OCI-LY7 (cell line): ENCODE measurements at regions not wholly inside any gene's neighbourhood (a gene's known extent, or its start where the extent isn't known, plus 50 kb on each side); places are given as distances from the start of the nearest gene placed in this dataset.

Experiments used
- BruUV-seq: library from RNA; stranded (reverse); fragments of 400-500 nt; replicated peaks from 2 replicates; lab custom pipeline; 2021; lab: Mats Ljungman, UMichigan
- CTCF ChIA-PET: fragments of 300-600 bp; sonication (Branson Sonifier 250); formaldehyde crosslinking; loops from one replicate; lab custom pipeline; 2022; ENCODE audit warnings: antibody characterized with exemption; ENCODE audit not compliant: unreplicated experiment; lab: Charles Lee
- POLR2A ChIA-PET: fragments of 300-600 bp; sonication (Branson Sonifier 250); formaldehyde crosslinking; loops from one replicate; lab custom pipeline; 2022; ENCODE audit warnings: antibody characterized with exemption; lab: Charles Lee
- DNase-seq: peaks from one replicate; pipeline ENCODE4 v3.0.0-alpha.2; 2015; ENCODE audit warnings: low spot score
- H2AFZ ChIP-seq: fragments of 200-600 bp; sonication (generic), shearing (Covaris generic); 2 replicates; pipeline ENCODE4 v1.6.1; 2014; ENCODE audit warnings: mild to moderate bottlenecking, antibody characterized with exemption, low read length, moderate library complexity
- H3K27ac ChIP-seq: fragments of 200-600 bp; sonication (generic); 2 replicates; pipeline ENCODE4 v1.5.1; 2014; ENCODE audit warnings: mixed run types, low read depth, mild to moderate bottlenecking, moderate library complexity, low read length, inconsistent platforms; ENCODE audit not compliant: poor library complexity, severe bottlenecking
- H3K36me3 ChIP-seq: fragments of 200-600 bp; sonication (generic); 2 replicates; pipeline ENCODE4 v1.6.1; 2014; ENCODE audit warnings: mild to moderate bottlenecking, antibody characterized with exemption, low read length, moderate library complexity, mixed read lengths; ENCODE audit not compliant: insufficient read depth
- H3K4me1 ChIP-seq: fragments of 200-600 bp; sonication (generic); 2 replicates; pipeline ENCODE4 v1.5.1; 2014; ENCODE audit warnings: mild to moderate bottlenecking, low read length; ENCODE audit not compliant: insufficient read depth, poor library complexity, severe bottlenecking
- H3K4me2 ChIP-seq: fragments of 200-600 bp; sonication (generic); 2 replicates; pipeline ENCODE4 v1.6.1; 2014; ENCODE audit warnings: mild to moderate bottlenecking, low read length
- H3K4me3 ChIP-seq: fragments of 200-600 bp; sonication (generic); 2 replicates; pipeline ENCODE4 v1.5.1; 2014; ENCODE audit warnings: mild to moderate bottlenecking, low read depth, low read length; ENCODE audit not compliant: poor library complexity, severe bottlenecking
- H3K79me2 ChIP-seq: fragments of 200-600 bp; sonication (generic); 2 replicates; pipeline ENCODE4 v1.6.1; 2016; ENCODE audit warnings: low read depth, mild to moderate bottlenecking, low read length, moderate library complexity, mixed read lengths; ENCODE audit not compliant: insufficient read depth
- H3K9me2 ChIP-seq: fragments of 200-600 bp; sonication (generic); 2 replicates; pipeline ENCODE4 v1.6.1; 2016; ENCODE audit warnings: mild to moderate bottlenecking, low read length, mixed read lengths; ENCODE audit not compliant: insufficient read depth
- H3K9me3 ChIP-seq: fragments of 200-600 bp; sonication (generic); 2 replicates; pipeline ENCODE4 v1.6.1; 2014; ENCODE audit warnings: mild to moderate bottlenecking, mixed run types, low read length, mixed read lengths
- H4K20me1 ChIP-seq: fragments of 200-600 bp; sonication (generic); 2 replicates; pipeline ENCODE4 v1.6.1; 2014; ENCODE audit warnings: mild to moderate bottlenecking, antibody characterized with exemption, low read length, moderate library complexity, mixed read lengths; ENCODE audit not compliant: insufficient read depth
- EZH2phosphoT487 ChIP-seq: fragments of 200-600 bp; sonication (generic); IDR thresholded peaks from 2 replicates; pipeline ENCODE4 v1.6.1; 2018; ENCODE audit warnings: low read depth, borderline replicate concordance, mild to moderate bottlenecking, mixed run types, antibody characterized with exemption, low read length, moderate library complexity, mixed read lengths
- intact Hi-C: fragments of 100-400 bp; cut with micrococcal nuclease; formaldehyde crosslinking; loops from one replicate; pipeline ENCODE4 v1.10.0; 2022; ENCODE audit not compliant: unreplicated experiment
- TF ChIP-seq, protein P1 (sequence below): fragments of 200-600 bp; sonication (generic); conservative IDR thresholded peaks from 2 replicates; pipeline ENCODE4 v1.5.1; 2014; ENCODE audit warnings: mild to moderate bottlenecking, antibody characterized with exemption, low read length, moderate library complexity, mixed read lengths

DNA sequence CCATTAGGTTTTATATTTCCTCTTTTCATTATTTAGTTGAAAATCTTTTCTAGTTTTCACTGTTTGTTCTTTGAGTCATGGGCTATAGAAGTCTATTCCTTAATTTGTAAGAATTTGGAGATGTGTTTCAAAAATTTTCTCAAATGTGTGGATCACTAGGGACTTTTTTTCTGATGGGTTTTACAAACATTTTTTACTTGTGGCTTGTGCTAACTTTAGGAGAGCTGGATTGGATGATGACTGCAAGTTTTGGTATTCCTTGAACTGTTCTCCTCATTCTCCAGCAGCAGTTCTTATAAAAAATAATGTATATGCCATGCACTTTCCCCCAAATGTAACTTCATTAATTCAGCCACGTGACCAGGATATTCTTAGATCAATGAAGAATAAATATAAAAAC lies 94.7 kb upstream of the CWC22 start:
- no peak for TF ChIP-seq EZH2phosphoT487
- TF ChIP-seq, protein P1, sequence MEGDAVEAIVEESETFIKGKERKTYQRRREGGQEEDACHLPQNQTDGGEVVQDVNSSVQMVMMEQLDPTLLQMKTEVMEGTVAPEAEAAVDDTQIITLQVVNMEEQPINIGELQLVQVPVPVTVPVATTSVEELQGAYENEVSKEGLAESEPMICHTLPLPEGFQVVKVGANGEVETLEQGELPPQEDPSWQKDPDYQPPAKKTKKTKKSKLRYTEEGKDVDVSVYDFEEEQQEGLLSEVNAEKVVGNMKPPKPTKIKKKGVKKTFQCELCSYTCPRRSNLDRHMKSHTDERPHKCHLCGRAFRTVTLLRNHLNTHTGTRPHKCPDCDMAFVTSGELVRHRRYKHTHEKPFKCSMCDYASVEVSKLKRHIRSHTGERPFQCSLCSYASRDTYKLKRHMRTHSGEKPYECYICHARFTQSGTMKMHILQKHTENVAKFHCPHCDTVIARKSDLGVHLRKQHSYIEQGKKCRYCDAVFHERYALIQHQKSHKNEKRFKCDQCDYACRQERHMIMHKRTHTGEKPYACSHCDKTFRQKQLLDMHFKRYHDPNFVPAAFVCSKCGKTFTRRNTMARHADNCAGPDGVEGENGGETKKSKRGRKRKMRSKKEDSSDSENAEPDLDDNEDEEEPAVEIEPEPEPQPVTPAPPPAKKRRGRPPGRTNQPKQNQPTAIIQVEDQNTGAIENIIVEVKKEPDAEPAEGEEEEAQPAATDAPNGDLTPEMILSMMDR = no peak
- Histone ChIP-seq H3K9me3 (no peaks in the 10 kb centered on the region), H3K4me3 (no peak overlapping the region), H3K9me2 (no peaks in the 10 kb centered on the region), H3K27ac (no peak overlapping the region), H3K4me2 (no peak overlapping the region), H4K20me1 (no peaks in the 10 kb centered on the region), H3K79me2 (no peaks in the 10 kb centered on the region), H3K36me3 (no peaks in the 10 kb centered on the region), H2AFZ (no peak overlapping the region), H3K4me1 (no peaks in the 10 kb centered on the region)
- POLR2A ChIA-PET = no interaction called here
- intact Hi-C loops = no loop called here
- BruUV-seq = no TSS peak
- CTCF ChIA-PET = no interaction called here
- no peak for DNase-seq

DNA sequence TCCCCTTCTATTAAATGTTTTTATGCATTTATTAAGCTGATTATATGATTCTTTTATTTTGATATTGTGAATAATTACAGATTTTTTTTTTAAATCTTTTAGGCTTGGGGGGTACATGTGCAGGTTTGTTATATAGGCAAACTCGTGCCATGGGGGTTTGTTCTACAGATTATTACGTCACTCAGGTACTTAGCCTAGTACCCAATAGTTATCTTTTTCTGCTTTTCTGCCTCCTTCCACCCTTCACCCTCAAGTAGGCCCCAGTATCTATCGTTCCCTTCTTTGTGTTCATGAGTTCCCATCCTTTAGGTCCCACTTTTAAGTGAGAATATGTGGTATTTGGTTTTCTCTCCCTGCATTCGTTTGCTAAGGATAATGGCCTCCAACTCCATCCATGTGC lies 92.2 kb upstream of the CWC22 start:
- H3K4me1 ChIP-seq = no peaks in the 10 kb centered on the region
- H3K4me2 ChIP-seq = no peak overlapping the region
- H4K20me1 ChIP-seq = no peaks in the 10 kb centered on the region
- H3K9me3 ChIP-seq = no peaks in the 10 kb centered on the region
- CTCF ChIA-PET = no interaction called here
- intact Hi-C loops = no loop called here
- H2AFZ ChIP-seq = no peak overlapping the region
- no peak for DNase-seq
- H3K36me3 ChIP-seq = no peaks in the 10 kb centered on the region
- no peak overlapping the region for H3K27ac ChIP-seq
- BruUV-seq = no TSS peak
- no peaks in the 10 kb centered on the region for H3K79me2 ChIP-seq
- H3K4me3 ChIP-seq = no peak overlapping the region
- no peak for TF ChIP-seq EZH2phosphoT487
- TF ChIP-seq, protein P1 = no peak
- H3K9me2 ChIP-seq = no peaks in the 10 kb centered on the region
- POLR2A ChIA-PET = no interaction called here

DNA sequence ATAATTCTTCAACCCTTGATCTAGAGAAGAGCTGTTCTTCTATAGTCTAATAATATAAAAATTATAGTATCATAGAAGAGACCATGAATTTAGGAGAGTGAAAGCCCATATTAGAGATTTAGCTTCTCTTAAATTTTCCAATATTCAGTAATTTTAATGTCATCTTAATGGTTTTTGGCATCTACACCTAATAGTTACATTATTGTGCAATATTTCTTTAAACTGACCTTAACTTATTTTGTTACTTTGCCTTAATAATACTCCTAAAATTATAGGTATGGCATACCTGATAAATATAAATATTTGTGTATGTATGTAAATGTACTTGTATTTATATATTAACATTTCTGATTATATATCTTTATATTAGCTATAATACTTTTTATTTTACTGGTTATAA lies 78.0 kb upstream of the CWC22 start:
- no peak for DNase-seq
- Histone ChIP-seq H3K4me1 (no peaks in the 10 kb centered on the region), H3K36me3 (no peaks in the 10 kb centered on the region), H3K27ac (no peak overlapping the region), H3K9me2 (no peaks in the 10 kb centered on the region), H3K4me2 (no peak overlapping the region), H3K4me3 (no peak overlapping the region), H4K20me1 (no peaks in the 10 kb centered on the region), H3K9me3 (no peaks in the 10 kb centered on the region; the same call in 1 of the 2 replicates), H2AFZ (no peak overlapping the region), H3K79me2 (no peaks in the 10 kb centered on the region)
- no TSS peak for BruUV-seq
- CTCF ChIA-PET = no interaction called here
- POLR2A ChIA-PET = interaction anchor here (0.7 to 1.3 kb wide), 2 partner anchors 11 to 13 kb away, joined by 4 to 5 read pairs; no protein-coding TSS in a partner anchor
- no peak for TF ChIP-seq EZH2phosphoT487
- intact Hi-C loops = no loop called here
